ENCODE measurements at regions not wholly inside any gene's neighbourhood (a gene's known extent, or its start where the extent isn't known, plus 50 kb on each side); places are given as distances from the start of the nearest gene placed in this dataset.

DNA sequence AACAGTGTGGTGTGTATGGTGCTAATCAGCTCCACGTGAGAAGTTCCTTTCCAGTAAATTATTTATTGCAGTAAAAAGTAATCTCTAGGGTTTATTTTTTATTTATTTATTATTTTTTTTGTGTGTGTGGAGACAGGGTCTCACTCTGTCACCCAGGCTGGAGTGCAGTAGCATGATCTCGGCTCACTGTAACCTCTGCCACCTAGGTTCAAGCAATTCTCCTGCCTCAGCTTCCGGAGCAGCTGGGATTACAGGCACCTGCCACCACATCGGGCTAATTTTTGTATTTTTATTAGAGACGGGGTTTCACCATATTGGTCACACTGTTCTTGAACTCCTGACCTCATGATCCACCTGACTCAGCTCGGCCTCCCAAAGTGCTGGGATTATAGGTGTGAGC is 606.9 kb downstream of the PCDH7 start:
- BruUV-seq (replicated peaks) = no TSS peak
- H3K4me1 Mint-ChIP-seq (ENCODE audit: low read depth, unreplicated experiment) = no peaks in the 10 kb centered on the region
- DNase-seq = no peak
- no peak for TF ChIP-seq CTCF (IDR thresholded peaks at IDR 0.05; ENCODE audit: insufficient read depth in 1 of 2, low read depth in 1 of 2, low read length in 1 of 2, severe bottlenecking in 1 of 2, unreplicated experiment in 1 of 2)
- H3K27me3 Mint-ChIP-seq (ENCODE audit: insufficient read depth, unreplicated experiment) = no peaks in the 10 kb centered on the region
- Histone ChIP-seq H3K36me3 (ENCODE audit: control insufficient read depth, insufficient read depth, low read length) (no peaks in the 10 kb centered on the region), H3K4me1 (no peaks in the 10 kb centered on the region), H3K9me3 (no peaks in the 10 kb centered on the region), H3K4me3 (ENCODE audit: low read depth, low read length) (no peak overlapping the region), H3K27me3 (replicated peaks; ENCODE audit: control insufficient read depth, insufficient read depth, low read length) (no peaks in the 10 kb centered on the region)
- intact Hi-C loops (cut with micrococcal nuclease; ENCODE audit: unreplicated experiment) = no loop called here
- POLR2A ChIA-PET = no interaction called here
- no peak overlapping the region for H3K27ac Mint-ChIP-seq (ENCODE audit: unreplicated experiment)
- H3K9me3 Mint-ChIP-seq (ENCODE audit: unreplicated experiment) = no peaks in the 10 kb centered on the region
- H3K36me3 Mint-ChIP-seq (ENCODE audit: insufficient read depth, unreplicated experiment) = no peaks in the 10 kb centered on the region
- no peak overlapping the region for H3K4me3 Mint-ChIP-seq (ENCODE audit: unreplicated experiment)
- CTCF ChIA-PET = no interaction called here

GRCh38 chr4:31328932-31329331 is 608.8 kb downstream of the PCDH7 start:
- POLR2A ChIA-PET = no interaction called here
- H3K27me3 Mint-ChIP-seq (ENCODE audit: insufficient read depth, unreplicated experiment) = no peaks in the 10 kb centered on the region
- H3K9me3 ChIP-seq = no peaks in the 10 kb centered on the region
- no peaks in the 10 kb centered on the region for H3K4me1 ChIP-seq
- H3K9me3 Mint-ChIP-seq (ENCODE audit: unreplicated experiment) = no peaks in the 10 kb centered on the region
- no peaks in the 10 kb centered on the region for H3K27me3 ChIP-seq (replicated peaks; ENCODE audit: control insufficient read depth, insufficient read depth, low read length)
- H3K36me3 ChIP-seq (ENCODE audit: control insufficient read depth, insufficient read depth, low read length) = no peaks in the 10 kb centered on the region
- intact Hi-C loops (cut with micrococcal nuclease; ENCODE audit: unreplicated experiment) = no loop called here
- H3K4me1 Mint-ChIP-seq (ENCODE audit: low read depth, unreplicated experiment) = no peaks in the 10 kb centered on the region
- BruUV-seq (replicated peaks) = no TSS peak
- no peak for DNase-seq
- CTCF ChIA-PET = no interaction called here
- no peak overlapping the region for H3K4me3 ChIP-seq (ENCODE audit: low read depth, low read length)
- H3K4me3 Mint-ChIP-seq (ENCODE audit: unreplicated experiment) = no peak overlapping the region
- no peak overlapping the region for H3K27ac Mint-ChIP-seq (ENCODE audit: unreplicated experiment)
- no peaks in the 10 kb centered on the region for H3K36me3 Mint-ChIP-seq (ENCODE audit: insufficient read depth, unreplicated experiment)
- no peak for TF ChIP-seq CTCF (IDR thresholded peaks at IDR 0.05; ENCODE audit: insufficient read depth in 1 of 2, low read depth in 1 of 2, low read length in 1 of 2, severe bottlenecking in 1 of 2, unreplicated experiment in 1 of 2)

DNA sequence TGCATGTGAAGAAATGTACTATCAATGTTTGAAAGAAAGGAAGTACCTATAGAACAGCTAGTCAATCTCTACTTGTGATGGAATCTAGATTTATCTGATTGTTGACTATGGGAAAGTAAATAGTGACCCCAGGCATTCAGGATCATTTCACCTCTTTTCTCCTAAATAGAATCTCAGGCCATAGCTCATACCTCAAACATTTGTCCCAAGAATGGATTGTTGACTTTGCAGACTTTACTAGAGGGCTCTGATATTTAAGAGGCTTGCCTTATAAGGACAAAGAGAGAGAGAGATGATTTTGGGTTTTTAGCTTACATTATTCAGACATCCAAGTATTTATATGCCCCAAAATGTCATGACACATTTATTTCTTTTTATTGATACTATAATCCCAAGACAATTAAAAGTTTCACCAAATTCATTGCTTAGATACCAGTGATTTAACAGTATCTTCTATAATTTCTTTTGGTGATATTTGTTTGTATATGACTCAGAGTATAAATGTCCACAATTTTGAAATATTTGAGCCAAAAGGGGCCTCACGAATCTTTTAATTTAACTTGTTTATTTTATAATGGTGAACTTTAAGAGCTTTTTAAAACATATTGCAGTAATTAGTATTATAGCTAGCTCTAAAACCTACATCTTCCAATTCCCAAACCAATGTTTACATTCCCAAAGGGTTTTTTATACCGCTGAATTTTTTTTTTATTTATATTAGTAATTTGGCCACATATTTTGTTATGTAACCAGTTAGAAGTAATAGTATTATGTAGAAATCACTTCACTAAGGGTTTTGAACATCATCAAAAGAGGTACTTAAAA is 614.1 kb downstream of the PCDH7 start:
- Mint-ChIP-seq H3K9me3 (ENCODE audit: unreplicated experiment) (no peaks in the 10 kb centered on the region), H3K4me1 (ENCODE audit: low read depth, unreplicated experiment) (no peaks in the 10 kb centered on the region), H3K36me3 (ENCODE audit: insufficient read depth, unreplicated experiment) (no peaks in the 10 kb centered on the region), H3K27ac (ENCODE audit: unreplicated experiment) (no peak overlapping the region), H3K4me3 (ENCODE audit: unreplicated experiment) (no peak overlapping the region), H3K27me3 (ENCODE audit: insufficient read depth, unreplicated experiment) (no peaks in the 10 kb centered on the region)
- Histone ChIP-seq H3K27me3 (replicated peaks; ENCODE audit: control insufficient read depth, insufficient read depth, low read length) (no peaks in the 10 kb centered on the region), H3K4me1 (no peaks in the 10 kb centered on the region), H3K36me3 (ENCODE audit: control insufficient read depth, insufficient read depth, low read length) (no peaks in the 10 kb centered on the region), H3K4me3 (ENCODE audit: low read depth, low read length) (no peak overlapping the region), H3K9me3 (no peaks in the 10 kb centered on the region)
- BruUV-seq (replicated peaks) = no TSS peak
- POLR2A ChIA-PET = no interaction called here
- CTCF ChIA-PET = no interaction called here
- DNase-seq = peak in 1 of 2 experiments; percentile 3
- no peak for TF ChIP-seq CTCF (IDR thresholded peaks at IDR 0.05; ENCODE audit: insufficient read depth in 1 of 2, low read depth in 1 of 2, low read length in 1 of 2, severe bottlenecking in 1 of 2, unreplicated experiment in 1 of 2)
- intact Hi-C loops (cut with micrococcal nuclease; ENCODE audit: unreplicated experiment) = loop anchor here (5.0 kb wide), 1 partner anchor 292 kb away; no protein-coding TSS in a partner anchor

All from Caco-2 (cell line).